Glomerular visceral epithelial cell (primary cell): ENCODE measurements at regions not wholly inside any gene's neighbourhood (a gene's known extent, or its start where the extent isn't known, plus 50 kb on each side); places are given as distances from the start of the nearest gene placed in this dataset.

Source experiments
- DNase-seq: peaks from one replicate; pipeline ENCODE4 v3.0.0-alpha.2; 2016; ENCODE audit errors: extremely low spot score

DNA sequence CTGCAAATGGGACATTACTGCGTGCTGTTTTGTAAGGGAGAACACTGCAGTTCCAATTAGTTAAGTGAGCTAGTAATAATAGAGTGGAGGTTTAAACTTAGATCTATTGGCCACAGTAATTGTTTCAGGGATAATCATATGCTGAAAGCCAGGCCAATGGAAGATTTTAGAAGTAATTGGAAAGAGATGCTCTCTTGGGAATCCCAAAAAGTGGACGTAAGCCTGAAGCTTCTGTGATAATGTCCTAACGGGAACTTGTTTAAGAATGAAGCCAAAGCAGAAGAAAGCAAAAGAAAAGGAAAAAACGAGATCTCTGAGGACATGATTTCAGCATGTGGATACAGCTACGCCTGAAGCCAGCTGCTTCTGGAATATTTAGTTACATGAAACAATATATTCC, 594.6 kb downstream of the SLC4A3 start:
- DNase-seq, result no peak

DNA sequence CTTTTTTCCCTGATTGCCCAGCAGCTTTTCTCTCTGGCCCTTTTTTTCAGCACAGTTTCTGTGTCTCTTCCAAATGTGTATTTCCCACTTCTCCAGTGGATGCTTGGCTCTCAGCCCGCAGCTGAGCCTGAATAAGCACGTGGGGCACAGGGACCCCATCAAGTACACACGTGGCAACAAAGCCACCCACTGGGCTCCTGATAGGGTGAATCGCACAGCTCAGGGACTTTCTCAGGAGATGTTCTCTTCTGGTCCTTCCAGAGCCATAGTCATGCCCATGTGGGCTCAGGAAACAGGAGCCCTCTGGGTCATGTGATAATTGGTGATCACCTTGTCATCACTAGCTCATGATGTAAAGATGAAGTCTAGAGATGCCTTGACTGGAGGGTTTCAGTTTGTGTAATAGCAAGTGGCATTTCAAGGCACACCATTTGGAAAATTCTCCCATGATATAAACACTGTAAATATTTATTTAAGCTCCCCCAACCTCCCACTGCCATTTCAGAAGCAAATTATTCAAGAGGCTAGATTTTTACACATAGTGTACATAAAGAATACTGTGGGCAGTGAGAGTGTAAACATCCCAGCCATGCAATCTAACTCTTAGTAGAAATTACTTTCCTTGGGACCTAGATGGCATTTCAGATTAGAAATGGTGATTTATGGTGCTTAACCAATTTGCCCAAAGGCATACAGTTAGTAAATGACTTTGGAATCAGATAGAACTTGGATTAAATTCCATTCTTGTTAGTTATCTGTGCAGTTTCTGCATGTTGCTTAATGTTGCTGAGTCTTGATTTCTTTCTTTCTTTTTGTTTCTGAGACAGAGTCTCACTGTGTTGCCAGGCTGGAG, 597.5 kb downstream of the SLC4A3 start:
- DNase-seq, result peak; percentile 13

DNA sequence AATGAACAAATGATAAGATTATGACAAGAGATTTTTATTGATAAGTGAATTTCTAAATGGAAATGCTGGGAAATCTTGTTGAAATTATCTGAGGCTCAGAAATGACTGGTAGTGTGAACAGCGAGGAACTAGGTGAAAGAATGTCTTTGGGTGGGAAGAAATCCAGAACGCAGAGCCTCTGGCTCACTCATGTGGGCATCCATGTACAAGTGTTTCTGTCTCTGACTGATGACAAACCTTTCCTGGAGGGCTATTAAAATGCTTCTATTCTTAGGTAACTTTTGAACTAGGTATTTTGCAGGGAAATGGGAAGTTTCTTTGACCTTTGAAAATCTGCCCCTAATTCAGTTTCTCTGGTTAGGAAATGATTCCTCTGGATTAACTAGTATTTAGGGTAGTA, 598.6 kb downstream of the SLC4A3 start:
- DNase-seq, result no peak

DNA sequence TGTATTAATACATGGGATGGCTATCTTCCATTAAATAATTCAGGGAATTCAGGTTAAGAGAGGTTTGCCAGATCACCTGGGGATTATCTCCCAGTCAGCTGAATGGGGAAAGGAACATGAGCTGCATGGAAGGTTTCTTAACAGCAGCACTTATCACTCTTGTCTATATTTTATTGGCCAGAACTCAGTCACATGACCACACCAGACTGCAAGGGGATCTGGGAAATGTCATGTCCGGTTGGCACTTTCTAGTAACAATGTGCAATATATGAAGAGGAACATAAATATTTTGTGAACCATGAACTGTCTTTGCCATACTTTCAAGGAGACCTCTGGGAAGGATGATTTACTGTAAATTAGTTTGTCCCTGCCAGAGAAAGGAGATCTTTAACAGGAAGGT, 599.1 kb downstream of the SLC4A3 start:
- DNase-seq, result no peak

DNA sequence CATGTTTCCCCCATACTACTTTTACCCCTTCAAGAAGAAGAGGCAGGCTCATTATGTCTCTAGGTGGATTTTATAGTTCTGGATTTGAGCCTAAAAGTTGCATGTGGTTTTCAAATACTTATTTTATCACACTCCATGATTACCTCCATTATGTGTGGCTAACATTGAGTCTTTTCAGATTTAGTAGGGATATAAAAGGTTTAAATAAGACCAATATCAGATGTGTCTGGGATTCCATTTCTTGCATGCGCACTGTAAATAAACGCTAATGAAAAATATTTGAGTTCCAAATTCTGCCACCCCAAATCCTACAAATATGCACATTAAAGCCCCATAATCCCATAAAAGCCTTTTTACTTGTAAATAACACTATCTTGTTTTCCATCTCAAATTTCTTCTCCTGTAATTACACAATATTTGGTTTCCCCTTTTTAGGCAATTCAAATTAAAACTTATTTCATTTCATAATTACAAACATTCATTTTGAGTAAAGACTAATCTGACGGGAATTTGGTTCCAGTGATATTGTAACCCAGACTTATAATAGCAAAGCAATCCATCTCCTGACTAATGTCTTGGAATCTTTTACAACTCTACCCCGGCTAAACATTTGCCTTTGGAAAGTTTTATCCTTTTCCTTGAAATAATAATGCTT, 600.0 kb downstream of the SLC4A3 start:
- no peak for DNase-seq

DNA sequence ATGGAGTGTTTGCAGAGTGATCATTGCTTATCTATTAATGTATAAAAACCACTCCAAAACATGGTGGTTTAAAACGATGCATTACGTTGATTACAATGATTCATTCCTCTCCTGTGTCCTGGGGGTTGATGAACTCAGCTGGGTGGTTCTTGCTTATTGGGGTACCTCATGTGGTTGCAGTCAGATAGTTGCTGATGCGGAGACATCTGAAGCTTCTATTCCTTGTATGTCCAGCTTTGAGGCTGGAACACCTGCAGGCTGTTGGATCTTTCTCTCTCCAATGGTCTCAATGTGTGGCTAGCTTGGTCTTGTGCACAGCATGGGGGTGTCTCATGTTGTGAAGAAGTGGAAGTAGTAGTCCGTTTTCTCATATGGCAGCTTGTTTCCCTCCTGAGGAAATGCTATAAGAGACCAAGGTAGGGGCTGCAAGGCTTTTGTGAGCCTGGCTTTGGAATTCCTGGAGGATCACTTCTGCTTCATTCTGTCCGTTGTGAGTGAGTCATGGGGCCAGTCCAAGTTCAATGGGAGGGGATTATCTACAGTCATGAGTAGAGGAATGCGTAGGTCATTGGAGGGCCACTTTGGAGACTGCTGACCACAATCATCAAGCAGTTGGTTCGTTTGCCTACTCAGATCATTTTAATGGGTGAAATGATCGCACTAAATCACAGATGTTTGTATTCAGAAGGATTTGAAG, 601.0 kb downstream of the SLC4A3 start:
- peak; percentile 96 for DNase-seq

DNA sequence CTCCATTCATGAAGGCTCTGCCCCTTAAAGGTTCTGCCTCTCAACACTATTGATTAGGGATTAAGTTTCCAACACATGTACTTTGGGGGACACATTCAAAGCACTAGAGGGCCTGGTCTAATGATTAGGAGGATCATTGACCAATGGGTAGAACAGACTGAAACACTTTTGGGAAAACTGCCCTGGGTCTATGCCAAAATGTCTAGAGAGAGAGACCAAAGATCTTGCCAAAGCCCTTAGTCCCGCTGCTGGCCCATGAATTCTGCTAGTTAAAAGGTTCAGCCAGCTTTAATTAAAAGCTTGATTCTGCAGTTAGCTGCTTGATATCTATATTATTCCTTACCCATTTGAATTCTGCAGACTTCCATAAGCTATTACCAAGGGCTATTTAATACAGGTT, 613.2 kb downstream of the SLC4A3 start:
- no peak for DNase-seq

DNA sequence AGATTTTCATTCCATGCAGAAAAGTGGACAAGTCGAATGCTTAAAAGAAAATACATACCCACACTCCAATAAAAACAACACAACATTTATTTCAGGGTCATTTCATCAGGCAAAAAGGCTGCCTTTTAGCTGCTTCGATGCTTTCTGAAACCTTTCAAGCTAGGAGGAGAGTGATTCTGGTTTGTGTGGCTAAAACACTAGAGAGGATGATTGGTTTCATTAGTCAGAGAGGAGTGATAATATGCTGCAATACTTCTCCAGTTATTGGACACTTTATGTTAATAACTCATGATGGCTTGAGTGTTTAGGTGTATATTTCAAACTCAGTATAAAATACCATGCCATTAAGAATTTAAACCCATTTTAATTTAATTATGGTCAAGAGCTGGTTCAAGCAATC, 614.0 kb downstream of the SLC4A3 start:
- DNase-seq, result no peak

DNA sequence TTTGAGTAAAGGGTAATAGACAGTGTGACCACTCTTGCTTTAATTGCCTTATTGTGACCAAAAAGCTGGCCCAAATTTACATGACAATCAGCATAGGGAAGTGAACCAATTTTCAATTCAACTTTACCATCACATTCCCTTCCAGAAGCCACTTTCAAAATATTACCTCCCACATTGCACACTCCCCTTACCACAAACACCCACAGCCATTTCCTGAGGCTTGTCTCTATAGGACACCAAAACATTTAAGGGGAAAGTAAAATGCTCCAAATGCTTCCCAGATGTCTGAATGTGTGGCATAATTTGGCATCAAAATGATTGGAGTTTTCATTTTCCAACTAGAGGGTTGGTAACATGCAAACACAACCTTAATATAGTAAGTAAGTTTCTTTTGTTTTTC, 616.1 kb downstream of the SLC4A3 start:
- DNase-seq, result no peak

DNA sequence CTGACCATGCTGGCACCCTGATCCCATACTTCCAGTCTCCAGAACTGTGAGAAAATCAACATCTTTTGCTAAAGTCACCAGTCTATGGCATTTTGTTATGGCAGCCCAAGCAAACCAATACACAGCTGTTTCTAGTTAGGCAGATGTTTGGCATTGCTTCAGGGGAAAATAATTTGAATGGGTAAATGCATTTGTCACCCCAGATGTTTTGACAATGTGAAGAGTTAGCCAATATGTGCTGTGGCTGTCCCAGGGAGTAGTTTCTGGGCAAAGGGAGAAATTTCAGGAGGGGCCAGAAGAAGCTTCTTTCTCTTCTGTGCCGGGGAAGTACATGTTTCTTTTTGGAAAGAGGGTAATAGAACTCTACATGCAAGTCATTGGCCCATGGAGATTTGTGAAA, 619.0 kb downstream of the SLC4A3 start:
- no peak for DNase-seq

DNA sequence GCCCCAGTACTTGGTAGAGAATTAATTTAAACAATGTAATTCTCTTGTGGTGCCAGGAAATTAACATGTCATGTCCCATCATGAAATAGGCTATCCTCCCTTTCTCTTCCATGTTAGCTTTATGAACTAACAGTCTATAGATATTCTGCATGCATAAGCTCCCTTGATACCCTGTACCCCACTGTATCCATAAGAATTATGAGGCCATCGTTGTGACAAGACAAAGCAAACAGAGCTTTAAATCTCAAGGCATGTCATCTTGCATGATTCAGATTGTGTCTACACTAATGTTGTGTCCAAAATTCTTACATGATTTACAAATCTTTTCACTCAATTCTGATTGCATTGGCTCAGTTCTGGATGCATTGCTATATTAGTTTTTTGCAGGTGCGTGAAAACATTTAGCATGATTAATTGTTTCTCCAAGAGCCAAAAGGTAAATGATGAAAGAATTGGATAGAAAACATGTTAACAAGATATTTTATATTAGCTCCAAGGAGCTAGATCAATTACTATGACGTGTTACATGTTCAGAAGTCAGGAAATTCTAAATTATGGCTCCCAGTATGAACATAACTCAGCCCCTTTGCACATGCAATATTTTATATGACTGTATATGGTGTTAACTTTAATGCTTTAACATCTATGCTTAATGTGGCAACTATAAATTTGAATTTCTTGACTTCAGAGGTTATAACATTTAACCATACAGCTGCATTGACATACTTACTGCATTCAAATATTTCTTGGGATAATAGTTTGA, 620.3 kb downstream of the SLC4A3 start:
- no peak for DNase-seq

DNA sequence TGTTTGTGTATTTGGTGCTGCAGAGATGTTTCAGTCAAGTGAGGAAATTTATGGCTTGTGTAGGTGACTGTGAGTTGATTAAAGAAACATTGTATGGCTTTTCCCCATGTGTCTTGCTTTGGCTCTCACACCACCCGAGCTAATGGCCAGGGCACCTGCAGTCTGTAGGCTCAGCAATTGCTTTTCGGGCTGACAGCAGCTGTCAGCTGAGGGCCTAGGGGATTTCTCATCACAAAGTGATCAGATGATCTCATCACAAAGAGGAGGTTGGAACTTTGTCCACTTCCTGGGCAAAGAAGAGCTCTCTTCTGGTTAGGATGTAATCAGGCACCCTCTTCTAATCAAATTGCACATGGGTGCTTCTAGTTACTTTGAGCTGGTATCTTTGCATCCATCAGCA, 632.2 kb downstream of the SLC4A3 start:
- DNase-seq, result no peak

DNA sequence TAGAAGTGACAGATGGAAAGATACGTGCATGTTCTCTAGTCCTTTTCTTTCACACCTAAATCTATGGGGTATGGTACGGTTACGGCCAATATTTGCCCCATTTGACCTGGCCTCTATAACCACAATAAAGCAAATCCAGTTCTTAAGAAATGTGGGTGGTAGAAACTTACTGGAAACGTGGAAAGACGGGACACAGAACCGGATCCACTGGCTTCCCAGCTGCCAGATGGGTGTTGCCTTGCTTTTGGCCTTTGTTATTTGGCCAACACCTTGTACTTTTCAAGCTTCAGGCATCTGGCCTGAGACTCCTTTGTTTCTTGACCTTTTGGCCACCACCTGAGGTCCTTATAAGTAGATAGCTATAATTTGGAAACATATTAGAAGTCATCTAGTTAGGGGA, 635.9 kb downstream of the SLC4A3 start:
- no peak for DNase-seq

DNA sequence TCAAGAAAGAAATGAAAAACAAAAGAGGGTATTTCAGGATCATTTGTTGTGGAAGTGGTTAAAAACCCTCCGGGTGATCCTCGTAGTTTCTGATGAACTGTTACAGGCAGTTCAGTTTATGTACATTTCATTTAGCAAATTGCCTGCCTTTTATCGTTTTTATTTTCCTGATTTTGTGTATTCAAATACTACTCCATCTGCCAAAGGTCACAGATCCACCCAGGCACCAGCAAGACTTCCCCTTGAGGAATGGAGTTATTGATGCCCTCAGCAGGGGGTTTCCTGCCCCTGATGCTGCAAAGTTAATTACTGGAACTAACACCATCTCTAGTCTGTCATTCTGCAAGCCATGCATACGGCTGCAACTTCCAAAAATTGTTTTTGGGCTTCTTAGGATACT, 641.9 kb downstream of the SLC4A3 start:
- no peak for DNase-seq

DNA sequence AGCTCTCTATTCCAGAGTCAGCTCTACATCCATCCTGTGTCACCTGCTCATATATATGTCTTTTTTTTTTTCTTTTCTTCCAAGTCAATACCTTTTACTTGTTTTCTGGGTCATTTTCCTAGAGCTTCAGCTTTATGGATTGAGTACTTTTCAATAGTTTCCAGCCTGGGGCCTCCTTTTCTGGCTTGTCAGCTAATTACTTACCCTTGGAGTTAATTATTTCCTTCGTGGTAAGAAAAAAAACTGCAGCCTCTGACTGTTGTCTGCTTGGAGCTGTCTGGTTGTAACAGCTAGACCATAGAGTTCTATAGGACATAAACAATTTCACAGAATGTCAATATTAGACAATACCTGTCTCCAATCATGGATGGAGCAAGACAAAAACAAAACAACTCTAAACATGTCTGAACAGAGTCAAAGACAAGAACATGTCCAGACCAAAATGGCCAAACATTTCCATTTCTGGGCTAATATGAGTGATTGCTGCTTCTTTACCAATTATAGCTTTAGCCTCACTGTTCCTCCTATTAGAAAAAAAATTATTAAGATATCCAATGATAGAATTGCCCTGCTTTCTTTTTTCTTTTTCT, 643.1 kb downstream of the SLC4A3 start:
- peak; percentile 17 for DNase-seq

DNA sequence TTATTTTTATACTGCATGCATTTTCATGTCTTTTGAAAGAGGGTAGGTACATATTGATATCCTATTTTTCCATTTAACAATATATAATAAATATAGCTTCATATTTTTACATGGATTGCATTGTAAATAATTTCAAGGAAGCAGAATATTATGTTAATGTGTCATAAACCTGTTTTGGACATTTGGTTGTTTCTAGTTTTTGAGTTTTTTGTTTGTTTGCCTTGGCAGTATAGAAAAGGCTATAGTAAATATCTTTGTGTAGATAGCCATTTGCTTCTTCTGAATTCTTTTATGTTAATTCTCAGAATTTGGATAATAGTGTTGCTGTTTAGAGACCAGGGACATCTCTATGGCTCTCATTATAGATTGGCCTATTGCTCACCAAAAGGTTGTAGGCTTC, 645.2 kb downstream of the SLC4A3 start:
- no peak for DNase-seq

DNA sequence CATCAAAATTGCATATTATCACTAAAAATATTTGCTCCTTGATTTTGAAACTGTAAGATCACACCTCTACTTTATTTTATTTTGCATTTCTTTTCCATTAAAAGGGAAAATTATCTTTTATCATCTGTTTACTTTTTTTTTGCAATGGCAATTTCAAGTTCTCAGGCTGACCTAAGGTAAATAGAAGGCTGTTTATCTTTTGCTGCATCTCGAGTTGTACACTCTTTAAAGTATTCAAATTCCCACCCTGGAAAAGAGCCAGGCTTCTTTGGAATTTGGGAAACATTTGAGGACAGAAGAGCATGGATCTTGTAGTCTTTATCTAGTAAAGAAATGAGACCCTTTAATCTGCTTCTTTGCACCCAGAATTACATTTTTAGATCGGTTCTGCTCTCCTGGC, 645.7 kb downstream of the SLC4A3 start:
- DNase-seq, result no peak

DNA sequence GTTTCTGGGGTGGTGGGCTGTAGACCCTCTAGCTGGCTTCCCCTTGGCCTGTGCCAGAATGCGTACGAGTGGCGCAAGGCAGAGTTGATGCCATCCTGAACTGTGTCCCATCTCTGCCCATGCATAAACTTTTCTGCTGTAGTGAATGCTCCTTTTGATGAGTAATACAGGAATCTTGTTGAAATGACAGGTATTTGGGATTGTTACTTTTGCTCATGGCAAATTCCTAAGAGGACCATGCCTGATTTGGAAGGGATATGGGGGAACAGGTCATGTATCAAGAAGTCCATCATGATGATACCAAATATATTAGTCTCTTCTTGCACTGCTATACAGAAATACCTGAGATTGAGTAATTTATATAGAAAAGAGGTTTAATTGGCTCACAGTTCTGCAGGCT, 648.0 kb downstream of the SLC4A3 start:
- no peak for DNase-seq

DNA sequence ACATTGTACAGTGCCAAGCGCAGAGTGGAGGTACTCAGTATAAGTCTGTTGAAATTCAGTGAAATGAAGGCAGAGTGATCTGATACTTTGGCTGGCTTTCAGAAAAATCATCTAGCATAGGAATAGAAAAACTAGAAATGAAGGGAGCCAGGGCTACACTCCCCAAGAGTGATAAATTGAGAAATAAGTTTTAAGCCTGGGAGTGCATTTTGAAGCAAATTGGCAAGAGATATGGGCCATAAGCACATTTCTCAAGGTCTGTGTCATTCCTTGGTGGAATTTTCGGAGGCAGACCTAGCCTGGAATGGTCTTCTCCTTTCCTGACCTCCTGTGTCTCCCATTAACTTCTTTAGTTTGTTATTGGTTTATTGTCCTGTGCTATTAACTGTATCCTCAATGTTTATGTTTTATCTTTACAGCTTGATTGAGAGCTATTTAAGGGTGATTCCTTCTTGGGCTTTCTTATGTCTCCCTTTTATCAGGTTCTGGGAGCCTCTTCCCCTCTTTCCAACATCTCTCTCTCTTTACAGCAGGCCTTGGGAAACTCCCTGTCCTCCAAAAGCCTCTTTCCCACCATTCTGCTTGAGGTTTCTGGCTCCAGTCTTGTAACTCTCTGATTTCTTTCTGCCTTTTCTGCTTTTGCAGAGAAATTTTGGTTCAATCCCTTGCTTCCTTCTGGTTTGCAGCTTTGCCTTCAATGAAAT, 649.5 kb downstream of the SLC4A3 start:
- peak; percentile 13 for DNase-seq

DNA sequence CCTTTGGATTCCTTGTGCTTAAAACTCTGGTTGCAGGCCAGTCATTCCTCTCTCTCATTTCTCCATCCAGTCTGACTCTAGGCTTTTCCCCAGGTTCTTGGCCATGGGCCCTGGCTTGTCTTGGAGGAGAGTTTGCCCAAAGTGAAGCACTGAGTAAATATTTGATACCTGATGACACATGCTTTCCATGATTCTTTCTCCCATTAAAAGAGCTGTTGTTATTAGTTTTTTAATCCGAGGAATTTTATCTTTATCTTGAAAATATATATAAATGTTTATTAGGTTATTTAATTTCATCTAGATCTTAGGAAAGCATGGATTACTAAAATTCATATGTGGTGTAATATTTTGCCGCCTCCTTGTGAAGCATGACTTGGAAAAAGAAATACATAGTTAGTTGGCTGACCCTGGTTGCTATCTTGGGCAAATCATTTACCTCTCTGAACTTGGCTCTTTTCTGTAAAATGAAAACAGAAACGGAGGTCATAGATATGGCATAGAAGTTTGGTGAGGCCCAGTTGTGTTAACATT, 650.1 kb downstream of the SLC4A3 start:
- peak; percentile 66 for DNase-seq

DNA sequence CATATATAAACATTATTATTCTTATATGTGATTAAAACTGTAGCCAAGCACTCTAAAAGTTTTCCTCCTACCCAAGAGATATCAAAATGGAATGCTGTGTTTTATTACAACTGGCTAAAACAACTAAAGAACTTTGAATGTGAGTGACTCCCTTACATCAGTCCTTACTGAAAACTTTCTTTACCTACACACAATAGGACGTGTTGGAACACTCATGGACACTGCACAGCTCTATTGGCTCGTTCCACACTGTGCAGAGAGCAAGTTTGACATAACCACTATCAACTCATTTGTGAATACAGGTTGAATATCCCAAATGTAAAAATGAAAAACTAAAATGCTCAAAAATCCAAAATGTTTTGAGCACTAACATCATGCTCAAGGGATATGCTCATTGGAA, 650.6 kb downstream of the SLC4A3 start:
- DNase-seq, result no peak
